ENCODE measurements at regions not wholly inside any gene's neighbourhood (a gene's known extent, or its start where the extent isn't known, plus 50 kb on each side); places are given as distances from the start of the nearest gene placed in this dataset.

DNA sequence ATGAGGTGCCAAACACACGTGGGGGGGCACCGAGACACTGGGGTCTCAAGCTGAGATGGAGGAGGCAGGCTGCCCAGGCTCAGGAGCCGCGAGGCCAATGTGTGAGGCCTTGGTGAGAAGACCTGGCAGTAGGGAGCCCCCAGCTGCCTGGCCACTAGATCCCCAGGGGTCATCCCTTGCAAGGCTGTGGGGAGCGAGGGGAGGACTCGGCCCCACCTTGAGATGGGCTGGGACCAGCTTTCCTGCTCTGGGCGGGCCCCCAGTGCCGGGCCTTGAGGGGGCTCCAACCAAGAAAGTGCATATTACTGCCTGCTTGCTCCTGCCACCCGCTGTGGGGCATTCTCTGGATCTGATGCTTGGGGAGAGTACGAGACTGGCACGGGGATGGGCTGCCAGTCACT lies 107.0 kb downstream of the CTTN start:
- intact Hi-C loops (cut with micrococcal nuclease): no loop called here
- H3K9me2 ChIP-seq (ENCODE audit: insufficient read depth): no peaks in the 10 kb centered on the region
- no peak overlapping the region for H3K4me2 ChIP-seq (ENCODE audit: low read length)
- ChIA-PET CTCF (no interaction called here), RAD21 (ENCODE audit: low non-redundant PET in 1 of 2, low total read pairs in 2 of 2, uncharacterized antibody in 2 of 2, unreplicated experiment in 2 of 2) (no interaction called here), POLR2A (no interaction called here)
- TF ChIP-seq EGR1 (IDR thresholded peaks at IDR 0.05; ENCODE audit: low read depth) (no peak), POLR2AphosphoS5 (IDR thresholded peaks at IDR 0.05; ENCODE audit: low read depth, low read length) (no peak), ZNF274 (IDR thresholded peaks at IDR 0.05; ENCODE audit: low read depth, low read length) (no peak), POLR2A (IDR thresholded peaks at IDR 0.05; ENCODE audit: borderline replicate concordance, extremely low read depth, insufficient read depth, insufficient read length) (no peak), EZH2phosphoT487 (IDR thresholded peaks at IDR 0.05; ENCODE audit: borderline replicate concordance) (no peak), ZFX (IDR thresholded peaks at IDR 0.05) (no peak), TCF7L2 (IDR thresholded peaks at IDR 0.05; ENCODE audit: borderline replicate concordance, extremely low read depth, insufficient read depth, insufficient read length) (no peak)
- TF ChIP-seq, protein P1, sequence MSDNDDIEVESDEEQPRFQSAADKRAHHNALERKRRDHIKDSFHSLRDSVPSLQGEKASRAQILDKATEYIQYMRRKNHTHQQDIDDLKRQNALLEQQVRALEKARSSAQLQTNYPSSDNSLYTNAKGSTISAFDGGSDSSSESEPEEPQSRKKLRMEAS (IDR thresholded peaks at IDR 0.05): no peak
- ATAC-seq (no peak), DNase-seq (ENCODE audit: low read depth, low spot score) (no peak)
- no peaks in the 10 kb centered on the region for H4K20me1 ChIP-seq (ENCODE audit: insufficient read depth)
- H3K27me3 ChIP-seq (ENCODE audit: insufficient read depth, low read length): no peaks in the 10 kb centered on the region
- no TSS peak for BruUV-seq (replicated peaks)
- no peak overlapping the region for H3K4me3 ChIP-seq (replicated peaks in 1 of 2; ENCODE audit: low read depth in 1 of 2, low read length in 2 of 2)
- no peaks in the 10 kb centered on the region for H3K79me2 ChIP-seq (ENCODE audit: insufficient read depth, low read length)
- H3K36me3 ChIP-seq (ENCODE audit: control insufficient read depth in 1 of 2, insufficient read depth in 2 of 2, low read length in 2 of 2): no peaks in the 10 kb centered on the region
- H3K27ac ChIP-seq (ENCODE audit: low read depth, low read length): no peak overlapping the region
- H2AFZ ChIP-seq (ENCODE audit: low read depth, low read length, poor library complexity, severe bottlenecking): no peak overlapping the region
- no peak overlapping the region for H3K9ac ChIP-seq (ENCODE audit: low read length)
- no peaks in the 10 kb centered on the region for H3K9me3 ChIP-seq (ENCODE audit: control insufficient read depth in 1 of 2, insufficient read depth in 1 of 2, low read depth in 1 of 2, low read length in 2 of 2)
- H3K4me1 ChIP-seq (ENCODE audit: control insufficient read depth in 1 of 2, insufficient read depth in 2 of 2, low read length in 2 of 2): no peaks in the 10 kb centered on the region

DNA sequence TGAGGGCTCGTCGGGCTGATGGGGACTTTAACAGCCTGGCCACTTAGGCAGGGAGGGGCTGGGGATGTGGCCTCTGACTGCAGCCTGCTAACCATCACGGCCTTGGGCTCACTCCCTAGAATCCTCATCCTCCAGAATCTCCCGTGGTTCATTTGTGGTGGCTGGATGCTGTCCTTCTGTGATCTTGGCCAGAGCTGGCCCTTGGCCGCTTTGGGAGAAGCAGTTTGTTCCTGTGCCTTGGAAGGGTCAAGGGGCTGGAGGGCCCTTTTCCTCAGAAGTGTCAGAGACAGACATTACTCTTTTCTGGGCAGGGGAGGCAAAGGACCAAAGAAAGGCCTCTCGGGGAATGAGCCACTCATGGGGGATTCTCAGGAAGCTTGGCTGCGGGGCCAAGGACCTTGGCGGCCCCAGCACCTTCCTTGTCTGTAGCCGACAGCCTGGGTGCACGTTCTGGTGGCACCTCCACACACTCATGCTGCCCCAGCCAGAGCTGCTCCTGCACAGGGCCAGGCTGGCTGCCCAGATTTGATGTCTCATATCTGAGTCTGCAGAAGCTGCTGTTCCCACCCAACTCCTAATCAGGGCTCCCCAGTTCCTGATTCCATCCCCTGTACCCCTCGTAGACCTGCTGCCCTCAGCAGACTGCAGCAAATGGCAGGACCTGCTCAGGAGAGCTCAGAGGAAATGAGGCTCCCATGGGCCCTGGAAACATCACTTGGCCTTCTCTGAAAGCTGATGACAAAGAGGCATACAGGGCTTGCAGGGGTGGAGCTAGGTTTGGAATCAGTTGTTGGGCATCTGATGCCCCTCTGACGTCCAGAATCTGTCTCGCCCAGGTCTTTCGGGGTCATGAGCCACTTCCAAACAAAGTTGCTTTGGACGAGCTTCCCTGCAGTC lies 107.7 kb downstream of the CTTN start:
- ChIA-PET CTCF (no interaction called here), POLR2A (no interaction called here), RAD21 (ENCODE audit: low non-redundant PET in 1 of 2, low total read pairs in 2 of 2, uncharacterized antibody in 2 of 2, unreplicated experiment in 2 of 2) (no interaction called here)
- ATAC-seq: no peak
- Histone ChIP-seq H4K20me1 (ENCODE audit: insufficient read depth) (no peaks in the 10 kb centered on the region), H3K27ac (ENCODE audit: low read depth, low read length) (no peak overlapping the region), H3K9me2 (ENCODE audit: insufficient read depth) (no peaks in the 10 kb centered on the region), H3K36me3 (ENCODE audit: control insufficient read depth in 1 of 2, insufficient read depth in 2 of 2, low read length in 2 of 2) (no peaks in the 10 kb centered on the region), H3K4me2 (ENCODE audit: low read length) (no peak overlapping the region), H3K4me3 (replicated peaks in 1 of 2; ENCODE audit: low read depth in 1 of 2, low read length in 2 of 2) (no peak overlapping the region), H3K4me1 (ENCODE audit: control insufficient read depth in 1 of 2, insufficient read depth in 2 of 2, low read length in 2 of 2) (no peaks in the 10 kb centered on the region; a peak in 1 of 4 replicates), H3K9ac (ENCODE audit: low read length) (no peak overlapping the region), H3K9me3 (ENCODE audit: control insufficient read depth in 1 of 2, insufficient read depth in 1 of 2, low read depth in 1 of 2, low read length in 2 of 2) (no peaks in the 10 kb centered on the region), H2AFZ (ENCODE audit: low read depth, low read length, poor library complexity, severe bottlenecking) (no peak overlapping the region), H3K79me2 (ENCODE audit: insufficient read depth, low read length) (no peaks in the 10 kb centered on the region), H3K27me3 (ENCODE audit: insufficient read depth, low read length) (no peaks in the 10 kb centered on the region)
- intact Hi-C loops (cut with micrococcal nuclease): no loop called here
- no peak for DNase-seq (ENCODE audit: low read depth, low spot score)
- no TSS peak for BruUV-seq (replicated peaks)
- TF ChIP-seq POLR2A (IDR thresholded peaks at IDR 0.05; ENCODE audit: borderline replicate concordance, extremely low read depth, insufficient read depth, insufficient read length) (no peak), SP1 (IDR thresholded peaks at IDR 0.05; ENCODE audit: low read depth) (no peak), EZH2 (IDR thresholded peaks at IDR 0.05) (no peak), POLR2AphosphoS5 (IDR thresholded peaks at IDR 0.05; ENCODE audit: low read depth, low read length) (no peak), SIN3A (IDR thresholded peaks at IDR 0.05; ENCODE audit: low read depth) (no peak), CEBPB (IDR thresholded peaks at IDR 0.05; ENCODE audit: low read depth) (no peak), ATF3 (IDR thresholded peaks at IDR 0.05) (no peak), ZNF274 (IDR thresholded peaks at IDR 0.05; ENCODE audit: low read depth, low read length) (no peak), CTCF (IDR thresholded peaks at IDR 0.05 in 2 of 3, conservative IDR thresholded peaks at IDR 0.05 in 1 of 3; ENCODE audit: borderline replicate concordance in 1 of 3, insufficient read depth in 1 of 3, low read depth in 2 of 3, low read length in 2 of 3) (no peak), ELF1 (IDR thresholded peaks at IDR 0.05; ENCODE audit: borderline replicate concordance, low read depth) (no peak), TCF7L2 (IDR thresholded peaks at IDR 0.05; ENCODE audit: borderline replicate concordance, extremely low read depth, insufficient read depth, insufficient read length) (no peak), JUND (IDR thresholded peaks at IDR 0.05) (no peak), FOSL1 (IDR thresholded peaks at IDR 0.05; ENCODE audit: low read depth) (no peak)
- TF ChIP-seq, protein P1 (IDR thresholded peaks at IDR 0.05): no peak
